Stimulated activated naive CD8-positive, alpha-beta T cell treated with anti-CD3 and anti-CD28 coated beads, Interleukin-15, amount 100 ng/mL, for 72 hours (primary cell): ENCODE measurements at regions not wholly inside any gene's neighbourhood (a gene's known extent, or its start where the extent isn't known, plus 50 kb on each side); places are given as distances from the start of the nearest gene placed in this dataset.
"Not testable (repeated sequence)": the region's sequence is repeated elsewhere in the genome, so short reads cannot be mapped to it uniquely, and the experiment has no call there.

Experiments
- ATAC-seq: fragments of 150-1000 bp; cut with Tn5 transposase; 2 replicates; pipeline ENCODE4 v1.10.0; 2021; ENCODE audit warnings: mild to moderate bottlenecking, moderate library complexity
- DNase-seq, 2 donors: peaks; one replicate each; pipeline ENCODE4 v3.0.0; 2021 to 2022
- H3K27ac Mint-ChIP-seq, 2 donors: one replicate each; pipeline ENCODE4 v1.8.0; 2022; ENCODE audit warnings: mild to moderate bottlenecking in 2 of 2, mixed read lengths in 2 of 2, moderate library complexity in 2 of 2
- H3K27me3 Mint-ChIP-seq: one replicate; pipeline ENCODE4 v1.8.0; 2022; ENCODE audit warnings: mixed read lengths
- H3K4me1 Mint-ChIP-seq: one replicate; pipeline ENCODE4 v1.8.0; 2022; ENCODE audit warnings: mild to moderate bottlenecking, mixed read lengths
- H3K4me3 Mint-ChIP-seq, 2 donors: one replicate each; pipeline ENCODE4 v1.8.0; 2022; ENCODE audit warnings: mild to moderate bottlenecking in 2 of 2, mixed read lengths in 2 of 2, moderate library complexity in 1 of 2
- H3K9me3 Mint-ChIP-seq, 2 donors: one replicate each; pipeline ENCODE4 v1.8.0; 2022; ENCODE audit warnings: mixed read lengths in 2 of 2

GRCh38 chr7:148500978-148501377 is 89.6 kb upstream of the C7orf33 start:
- DNase-seq = no peak
- Mint-ChIP-seq H3K9me3 (no peaks in the 10 kb centered on the region), H3K4me1 (peaks cover 11% of the 10 kb centered on the region), H3K27me3 (peaks cover 52% of the 10 kb centered on the region), H3K4me3 (peak overlapping the region in 1 of 2 donors; percentile 1), H3K27ac (no peak overlapping the region)
- ATAC-seq = no peak

DNA sequence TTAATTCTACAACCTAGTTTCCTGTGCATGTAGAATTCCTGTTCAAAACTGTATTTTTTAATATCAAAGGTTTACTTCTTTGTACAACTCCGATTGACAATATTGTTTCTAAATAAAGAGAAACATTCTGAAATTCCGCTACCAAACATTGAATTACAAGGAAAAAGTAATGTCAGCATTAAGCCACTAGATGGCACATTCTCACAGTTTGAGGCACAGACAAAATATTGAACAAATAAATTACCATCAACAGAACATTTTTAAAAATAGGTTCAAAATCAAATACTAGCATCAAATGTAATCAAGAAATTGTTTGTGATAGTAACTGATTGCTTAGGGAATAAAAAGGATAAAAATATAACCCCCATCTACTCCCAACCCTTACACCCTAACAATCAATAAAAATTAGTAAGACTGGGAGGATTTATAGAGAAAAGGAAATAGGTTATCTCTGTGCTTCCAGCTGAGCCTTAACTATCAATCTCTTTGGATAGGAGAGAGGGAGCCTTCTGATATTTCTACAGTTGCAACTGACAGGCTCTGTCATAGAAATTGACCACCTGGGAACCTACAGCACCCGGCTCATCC is 86.6 kb upstream of the C7orf33 start:
- Mint-ChIP-seq H3K4me1 (peaks cover 21% of the 10 kb centered on the region), H3K27me3 (peaks cover 38% of the 10 kb centered on the region), H3K9me3 (no peaks in the 10 kb centered on the region), H3K4me3 (no peak overlapping the region), H3K27ac (no peak overlapping the region)
- no peak for DNase-seq
- no peak for ATAC-seq

DNA sequence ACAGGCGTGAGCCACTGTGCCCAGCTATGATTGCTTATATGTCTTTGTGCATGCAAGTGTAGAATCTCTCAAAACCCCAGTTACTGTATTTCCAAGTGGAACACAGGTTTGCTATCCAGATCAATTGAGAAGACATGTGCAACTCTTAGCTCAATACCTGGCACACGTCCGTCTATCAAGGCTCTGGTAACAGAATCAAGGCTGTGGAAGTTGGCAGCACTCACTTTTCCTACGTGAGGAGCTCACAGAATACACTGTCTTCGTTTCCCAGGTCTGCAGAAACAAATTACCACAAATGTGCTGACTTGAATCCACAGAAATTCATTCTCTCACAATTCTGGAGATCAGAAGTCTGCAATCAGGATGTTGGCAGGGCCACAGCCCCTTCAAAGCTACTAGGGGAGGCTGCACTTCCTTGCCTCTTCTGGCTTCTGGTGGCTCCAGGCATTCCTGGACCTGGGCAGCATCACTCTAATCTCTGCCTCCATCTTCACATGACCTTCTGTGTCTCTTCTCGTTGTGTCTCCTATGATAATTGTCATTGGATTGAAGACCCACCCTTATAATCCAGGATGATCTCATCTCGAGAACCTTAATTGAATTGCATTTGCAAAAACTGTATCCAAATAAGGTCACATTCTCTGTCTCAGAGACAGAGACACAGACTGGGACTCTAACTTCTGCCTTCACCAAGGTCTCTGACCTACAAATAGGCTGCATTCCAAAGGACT is 84.8 kb upstream of the C7orf33 start:
- Mint-ChIP-seq H3K27ac (no peak overlapping the region), H3K9me3 (no peaks in the 10 kb centered on the region), H3K27me3 (peaks cover 30% of the 10 kb centered on the region), H3K4me1 (peaks cover 21% of the 10 kb centered on the region), H3K4me3 (no peak overlapping the region)
- DNase-seq (no peak), ATAC-seq (no peak)

DNA sequence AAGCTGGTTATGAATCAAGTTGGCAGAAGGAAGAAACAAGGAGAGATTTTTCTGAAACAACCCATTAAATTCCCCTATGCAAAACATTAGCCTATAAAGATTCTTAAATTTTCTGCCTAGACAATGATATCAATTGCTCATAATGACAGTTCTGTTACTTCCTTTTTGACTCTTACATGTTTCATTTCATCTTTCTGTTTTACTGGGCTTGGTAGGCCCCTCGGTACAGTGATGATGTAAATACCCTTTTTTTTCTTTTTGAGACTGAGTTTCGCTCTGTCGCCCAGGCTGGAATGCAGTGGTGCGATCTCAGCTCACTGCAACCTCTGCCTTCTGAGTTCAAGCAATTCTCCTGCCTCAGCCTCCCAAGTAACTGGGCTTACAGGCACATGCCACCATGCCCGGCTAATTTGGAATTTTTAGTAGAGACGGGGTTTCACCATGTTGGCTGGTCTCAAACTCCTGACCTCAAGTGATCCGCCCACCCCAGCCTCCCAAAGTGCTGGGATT is 83.4 kb upstream of the C7orf33 start:
- peaks cover 17% of the 10 kb centered on the region for H3K27me3 Mint-ChIP-seq
- H3K4me1 Mint-ChIP-seq = peaks cover 11% of the 10 kb centered on the region
- DNase-seq (peak in 1 of 2 donors; percentile 64), ATAC-seq (peak; percentile 95)
- peak overlapping the region in 1 of 2 donors; percentile 55 for H3K27ac Mint-ChIP-seq
- peak overlapping the region; percentile 13 to 25 for H3K4me3 Mint-ChIP-seq
- H3K9me3 Mint-ChIP-seq = not testable (repeated sequence)

- Mint-ChIP-seq H3K9me3 (no peaks in the 10 kb centered on the region), H3K4me1 (peaks cover 9% of the 10 kb centered on the region), H3K27me3 (peaks cover 12% of the 10 kb centered on the region), H3K27ac (peak overlapping the region in 1 of 2 donors; percentile 25), H3K4me3 (peak overlapping the region in 1 of 2 donors; percentile 25)
- ATAC-seq (peak; percentile 54), DNase-seq (no peak)
These were observed 82.8 kb upstream of the C7orf33 start for GRCh38 chr7:148507787-148508186.

DNA sequence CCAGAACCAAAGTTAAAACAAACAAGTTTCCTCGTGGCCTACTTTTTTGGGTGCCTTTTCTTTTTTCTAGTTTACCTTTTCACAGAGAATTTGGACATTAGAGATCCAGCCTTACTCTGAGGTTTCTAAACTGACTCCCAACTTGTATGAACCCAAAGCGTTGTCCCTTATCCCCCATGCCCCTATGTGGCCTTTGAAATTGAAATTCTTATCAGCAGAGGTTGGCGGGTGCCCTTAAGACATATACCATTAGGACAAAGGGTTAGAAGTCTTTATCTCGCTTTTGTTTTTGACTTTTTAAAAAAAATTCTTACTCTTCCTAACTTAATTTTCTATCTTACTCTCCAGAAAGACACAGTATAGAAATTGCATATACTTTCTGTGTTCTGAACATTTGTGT is 76.3 kb upstream of the C7orf33 start:
- H3K4me1 Mint-ChIP-seq = no peaks in the 10 kb centered on the region
- ATAC-seq (no peak), DNase-seq (no peak)
- H3K4me3 Mint-ChIP-seq = no peak overlapping the region
- H3K9me3 Mint-ChIP-seq = no peaks in the 10 kb centered on the region
- H3K27ac Mint-ChIP-seq = no peak overlapping the region
- no peaks in the 10 kb centered on the region for H3K27me3 Mint-ChIP-seq

DNA sequence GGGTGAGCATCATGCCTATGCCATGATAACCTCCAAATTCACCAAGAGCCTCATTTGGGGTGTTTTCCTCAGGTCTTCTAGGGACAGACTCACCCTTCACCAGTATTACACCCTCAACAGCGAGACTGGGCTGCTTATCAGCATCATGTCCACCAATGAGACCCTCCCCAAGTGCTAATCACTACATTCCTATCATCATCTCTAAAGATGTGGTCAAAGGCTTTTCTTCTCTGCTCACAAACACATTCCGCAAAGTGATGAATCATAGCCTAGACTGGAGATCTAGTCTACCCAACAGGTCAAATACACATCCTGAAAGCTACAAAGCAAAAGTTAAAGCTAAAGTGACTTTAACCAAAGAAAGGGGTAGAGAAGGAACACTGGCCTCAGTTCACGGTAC is 75.3 kb upstream of the C7orf33 start:
- no peak for DNase-seq

DNA sequence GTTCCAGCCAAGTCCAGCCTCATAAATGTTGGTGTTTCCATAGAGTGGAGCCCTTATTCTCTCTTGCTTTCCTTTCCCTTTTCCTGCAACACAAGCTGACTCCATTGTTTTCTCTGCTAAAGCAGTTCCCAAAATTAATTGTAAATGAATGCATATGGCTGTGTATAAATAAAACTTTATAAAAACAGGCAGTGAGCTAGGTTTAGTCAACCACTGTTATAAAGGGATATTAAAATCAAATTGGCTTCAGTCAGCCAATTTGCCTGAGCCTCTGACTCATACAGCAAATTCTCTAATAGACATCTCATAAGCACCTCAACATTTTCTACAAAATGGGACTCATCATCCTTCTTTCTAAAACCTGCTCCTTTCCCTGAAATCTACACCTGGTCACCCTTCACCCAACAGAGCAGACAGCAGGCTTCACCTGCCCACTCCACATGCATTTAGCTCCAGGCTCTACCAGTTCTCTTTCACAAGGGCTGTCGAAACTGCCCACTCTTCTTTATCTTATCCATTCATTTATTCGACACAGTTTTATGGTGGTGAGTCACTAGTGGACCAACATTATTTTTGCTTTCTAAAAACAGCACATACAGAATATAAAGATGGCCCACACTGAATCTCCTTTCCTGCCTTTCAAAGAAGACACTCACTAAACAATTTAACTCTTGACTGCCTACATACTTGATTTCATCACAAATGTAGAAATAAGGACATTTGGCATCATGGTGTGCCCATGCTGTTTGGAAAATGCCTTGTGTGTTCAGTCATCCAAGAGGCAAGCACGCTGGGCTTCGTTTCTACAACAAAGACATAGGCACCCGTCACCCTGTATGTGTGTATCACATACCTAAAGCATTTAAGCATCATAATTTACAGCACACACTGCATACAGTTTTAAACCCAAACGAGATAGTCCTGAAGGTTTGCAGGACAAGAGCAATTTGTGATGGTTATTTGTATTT is 74.6 kb upstream of the C7orf33 start:
- H3K27me3 Mint-ChIP-seq = peaks cover 16% of the 10 kb centered on the region
- ATAC-seq (no peak), DNase-seq (no peak)
- no peaks in the 10 kb centered on the region for H3K9me3 Mint-ChIP-seq
- no peak overlapping the region for H3K4me3 Mint-ChIP-seq
- no peaks in the 10 kb centered on the region for H3K4me1 Mint-ChIP-seq
- H3K27ac Mint-ChIP-seq = no peak overlapping the region

More for the DNA sequence above, 75.3 kb upstream of the C7orf33 start:
- no peak for ATAC-seq
- Mint-ChIP-seq H3K27ac (no peak overlapping the region), H3K4me1 (no peaks in the 10 kb centered on the region), H3K9me3 (no peaks in the 10 kb centered on the region), H3K27me3 (peaks cover 8% of the 10 kb centered on the region), H3K4me3 (no peak overlapping the region)

GRCh38 chr7:148519386-148519785 is 71.2 kb upstream of the C7orf33 start:
- peaks cover 49% of the 10 kb centered on the region for H3K27me3 Mint-ChIP-seq
- H3K27ac Mint-ChIP-seq, DNase-seq, H3K4me3 Mint-ChIP-seq, ATAC-seq, H3K9me3 Mint-ChIP-seq, H3K4me1 Mint-ChIP-seq: not testable (repeated sequence)

GRCh38 chr7:148521271-148521670 is 69.3 kb upstream of the C7orf33 start:
- Mint-ChIP-seq H3K4me3 (no peak overlapping the region), H3K27ac (no peak overlapping the region), H3K4me1 (no peaks in the 10 kb centered on the region), H3K9me3 (no peaks in the 10 kb centered on the region), H3K27me3 (peaks cover 56% of the 10 kb centered on the region)
- no peak for DNase-seq
- no peak for ATAC-seq

DNA sequence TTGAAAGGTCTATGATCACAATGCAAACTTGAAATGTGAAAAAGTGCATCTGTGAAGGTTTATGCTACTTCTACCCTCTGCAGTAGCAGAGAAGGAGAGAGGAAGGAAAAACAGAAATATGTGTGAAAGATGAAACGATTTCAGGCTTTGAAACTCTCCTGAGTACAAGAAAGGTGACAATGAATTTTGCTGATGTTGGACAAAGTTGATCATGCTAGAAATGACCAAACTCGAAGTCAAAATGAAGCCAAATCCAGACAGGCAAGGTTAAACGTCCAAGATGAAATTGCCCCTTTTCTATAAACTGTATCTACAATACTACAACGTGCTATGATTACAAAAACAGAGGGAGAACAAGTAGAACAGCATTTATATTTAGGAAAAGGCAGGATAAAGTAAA is 67.0 kb upstream of the C7orf33 start:
- no peak overlapping the region for H3K27ac Mint-ChIP-seq
- peaks cover 70% of the 10 kb centered on the region for H3K27me3 Mint-ChIP-seq
- DNase-seq = no peak
- H3K9me3 Mint-ChIP-seq = no peaks in the 10 kb centered on the region
- H3K4me1 Mint-ChIP-seq = peaks cover 8% of the 10 kb centered on the region
- ATAC-seq = no peak
- no peak overlapping the region for H3K4me3 Mint-ChIP-seq

DNA sequence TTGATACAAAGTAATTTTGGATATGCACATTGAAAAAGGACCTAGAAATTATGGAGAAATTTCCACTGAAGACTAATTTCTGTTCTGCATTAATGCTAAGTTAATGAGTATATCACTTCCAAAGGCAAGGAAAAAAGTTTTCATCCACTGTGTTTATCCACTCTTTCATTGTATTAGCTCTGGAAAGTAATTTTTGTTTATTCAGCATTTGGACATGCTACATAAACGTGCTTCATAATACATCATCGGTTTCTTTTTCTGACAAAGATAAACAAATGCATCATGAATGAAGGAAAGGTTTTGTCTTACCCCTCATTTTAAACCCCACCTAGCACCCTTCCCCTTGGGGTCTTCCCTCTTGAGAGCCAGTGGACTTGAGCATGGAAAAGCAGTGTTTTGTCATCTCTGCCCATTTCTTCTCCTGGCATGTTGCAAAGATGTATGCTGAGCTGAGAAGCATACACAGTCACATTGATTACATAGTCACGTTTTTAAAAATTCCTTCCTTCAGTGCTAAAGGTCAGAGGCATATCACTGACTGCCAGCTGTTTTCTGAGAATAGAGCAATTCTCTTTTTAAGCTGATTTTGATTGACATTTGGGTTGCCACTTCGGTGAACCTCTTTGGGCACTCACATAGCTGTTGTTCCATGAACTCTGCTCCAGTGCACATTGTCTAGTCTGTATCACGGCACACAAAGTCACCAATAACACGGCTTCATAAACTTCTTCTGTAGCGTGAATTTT is 65.9 kb upstream of the C7orf33 start:
- ATAC-seq = no peak
- H3K4me1 Mint-ChIP-seq = peaks cover 8% of the 10 kb centered on the region
- H3K27me3 Mint-ChIP-seq = peaks cover 74% of the 10 kb centered on the region
- no peaks in the 10 kb centered on the region for H3K9me3 Mint-ChIP-seq
- DNase-seq = no peak
- H3K27ac Mint-ChIP-seq = no peak overlapping the region
- H3K4me3 Mint-ChIP-seq = no peak overlapping the region

DNA sequence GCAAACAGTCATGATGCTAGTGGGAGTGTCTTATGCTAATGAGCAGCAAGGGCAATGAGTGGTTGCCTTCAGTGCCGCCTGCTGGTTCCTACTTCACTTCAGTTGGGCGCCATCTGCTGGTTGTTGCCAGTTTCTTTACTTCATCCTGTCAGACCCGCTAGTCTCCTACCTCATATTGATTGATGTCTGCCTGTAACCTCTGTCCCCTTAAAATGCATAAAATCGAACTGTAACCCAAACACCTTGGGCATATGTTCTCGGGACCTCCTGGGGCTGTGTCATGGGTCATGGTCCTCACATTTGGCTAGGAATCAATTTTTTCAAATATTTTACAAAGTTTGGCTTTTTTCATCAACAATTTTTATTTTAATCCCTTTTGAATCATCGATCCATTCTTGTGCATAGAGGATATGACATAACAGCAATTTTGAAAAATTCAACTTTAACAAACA is 62.8 kb upstream of the C7orf33 start:
- ATAC-seq (peak; percentile 99), DNase-seq (peak; percentile 77 to 88)
- Mint-ChIP-seq H3K27me3 (peaks cover 65% of the 10 kb centered on the region), H3K4me1 (peaks cover 8% of the 10 kb centered on the region), H3K9me3 (no peaks in the 10 kb centered on the region), H3K27ac (no peak overlapping the region), H3K4me3 (no peak overlapping the region)

- Mint-ChIP-seq H3K4me3 (peak overlapping the region; percentile 68 to 85), H3K27ac (peak overlapping the region in 1 of 2 donors; percentile 73), H3K4me1 (peaks cover 9% of the 10 kb centered on the region), H3K9me3 (no peaks in the 10 kb centered on the region), H3K27me3 (peaks cover 34% of the 10 kb centered on the region)
- DNase-seq (peak; percentile 14 to 59), ATAC-seq (peak; percentile 96)
These were observed 55.3 kb upstream of the C7orf33 start for GRCh38 chr7:148535217-148535616.

- Mint-ChIP-seq H3K27ac (no peak overlapping the region), H3K9me3 (no peaks in the 10 kb centered on the region), H3K27me3 (peaks cover 14% of the 10 kb centered on the region), H3K4me1 (peaks cover 9% of the 10 kb centered on the region), H3K4me3 (no peak overlapping the region)
- ATAC-seq = peak; percentile 33
- DNase-seq = no peak
These were observed 53.1 kb upstream of the C7orf33 start for GRCh38 chr7:148537435-148537834.
